DOHH2 (cell line): ENCODE measurements at regions not wholly inside any gene's neighbourhood (a gene's known extent, or its start where the extent isn't known, plus 50 kb on each side); places are given as distances from the start of the nearest gene placed in this dataset.

ENCODE experiments used
- CTCF ChIP-seq: fragments of 200-600 bp; sonication (generic); IDR thresholded peaks from one replicate; pipeline ENCODE4 v1.5.1; 2014; ENCODE audit warnings: antibody characterized with exemption, mild to moderate bottlenecking, low read depth, low read length; ENCODE audit not compliant: poor library complexity, severe bottlenecking
- EZH2phosphoT487 ChIP-seq: fragments of 200-600 bp; sonication (generic); IDR thresholded peaks from 2 replicates; pipeline ENCODE4 v1.6.1; 2017; ENCODE audit warnings: borderline replicate concordance, mild to moderate bottlenecking, antibody characterized with exemption, low read length, moderate library complexity, mixed read lengths

GRCh38 chr2:224109751-224110150, 70.7 kb upstream of the SERPINE2 start:
- TF ChIP-seq CTCF (no peak), EZH2phosphoT487 (no peak)
